Stimulated activated CD4-positive, alpha-beta T cell treated with anti-CD3 and anti-CD28 coated beads, Interleukin-2, amount 100 ng/mL, for 4 hours (primary cell): ENCODE measurements at regions not wholly inside any gene's neighbourhood (a gene's known extent, or its start where the extent isn't known, plus 50 kb on each side); places are given as distances from the start of the nearest gene placed in this dataset.

ENCODE experiments used
- DNase-seq: peaks from one replicate; pipeline ENCODE4 v3.0.0-alpha.2; 2020; ENCODE audit warnings: low read depth

GRCh38 chr3:95352471-95352870, 1289.6 kb downstream of the NSUN3 start:
- no peak for DNase-seq

GRCh38 chr3:95354489-95354888, 1291.6 kb downstream of the NSUN3 start:
- no peak for DNase-seq

GRCh38 chr3:95356764-95357501, 1294.1 kb downstream of the NSUN3 start:
- DNase-seq, result no peak

GRCh38 chr3:95387242-95388021, 1324.6 kb downstream of the NSUN3 start:
- no peak for DNase-seq

DNA sequence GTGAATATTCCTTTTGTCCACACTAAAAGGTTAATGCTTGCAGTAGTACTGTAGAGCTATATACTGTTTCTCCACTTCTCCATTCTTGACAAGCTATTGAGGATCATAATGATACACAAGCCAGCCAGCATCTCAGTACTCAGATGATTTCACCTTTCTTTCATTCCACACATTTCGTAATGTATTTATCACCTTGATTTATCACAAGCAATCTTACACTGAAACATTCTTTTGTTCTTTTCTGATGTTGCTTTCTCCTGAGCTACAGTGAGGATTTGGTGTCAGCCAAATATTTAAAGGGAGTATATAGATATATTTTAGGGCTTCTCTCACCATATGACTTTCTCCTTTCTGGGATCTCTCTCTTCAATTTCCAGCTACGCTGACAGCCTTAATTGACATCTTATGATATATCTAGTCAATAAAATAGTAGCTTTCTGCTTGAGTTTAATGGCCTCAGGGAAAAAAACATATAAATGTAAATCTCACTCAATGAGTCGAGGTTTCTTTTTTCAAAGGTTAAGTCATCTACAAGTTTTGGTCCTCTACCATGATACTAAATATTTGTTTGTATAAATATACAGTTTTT, 1327.0 kb downstream of the NSUN3 start:
- DNase-seq, result no peak

DNA sequence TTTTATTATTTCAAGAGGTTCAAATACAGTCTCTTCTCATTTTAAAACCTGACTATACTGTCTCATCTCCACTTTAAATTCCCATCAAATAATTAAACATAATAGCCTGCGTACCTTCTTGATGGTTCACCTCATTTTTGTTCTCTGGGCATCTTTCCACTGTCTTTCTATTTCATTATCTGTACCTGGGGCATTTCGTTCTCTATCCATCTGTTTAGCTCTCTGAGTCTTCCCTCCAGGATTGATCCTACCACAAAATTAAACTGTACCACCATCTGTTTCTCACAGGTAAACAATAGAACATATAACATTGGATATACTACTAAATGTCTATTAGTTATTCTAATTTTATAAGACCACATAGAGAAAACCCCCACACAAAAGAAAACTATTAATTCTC, 1331.4 kb downstream of the NSUN3 start:
- no peak for DNase-seq

DNA sequence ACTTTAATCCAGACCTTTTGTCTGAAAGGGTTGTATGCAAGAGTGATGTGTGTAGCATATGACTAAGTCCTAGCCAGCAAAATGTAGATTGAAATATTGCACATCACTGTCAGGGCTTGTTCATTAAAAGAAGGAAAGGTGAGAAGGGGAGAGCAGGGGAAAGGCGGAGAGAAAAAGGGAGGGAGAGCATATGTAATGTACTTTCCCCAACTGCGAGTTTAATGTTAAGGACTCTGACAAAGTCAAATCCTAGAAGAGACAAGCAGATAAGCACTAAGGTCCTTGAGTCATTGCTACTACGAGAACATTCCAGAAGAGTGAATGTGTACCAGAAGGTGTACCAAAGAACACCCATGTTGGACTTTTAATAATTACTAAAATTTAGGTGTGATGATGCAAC, 1336.7 kb downstream of the NSUN3 start:
- no peak for DNase-seq

DNA sequence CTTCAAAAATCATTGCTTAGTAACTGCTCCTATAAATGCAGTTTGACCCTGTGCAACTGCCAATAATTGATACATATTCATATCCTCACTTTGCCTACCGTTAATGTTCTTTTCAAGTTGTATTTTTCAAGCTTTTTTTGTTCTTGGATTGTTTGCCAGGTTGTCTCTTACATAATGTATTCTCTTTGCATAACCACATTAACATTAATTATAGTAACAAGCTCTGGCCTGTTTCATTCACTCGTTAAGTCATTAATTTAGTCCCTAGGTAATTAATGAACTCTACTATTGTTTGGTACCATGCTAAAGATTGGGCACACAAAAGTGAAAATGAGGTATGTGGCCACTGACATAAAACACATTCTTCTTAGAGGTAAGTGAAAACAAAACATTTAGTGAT, 1338.8 kb downstream of the NSUN3 start:
- DNase-seq, result no peak

DNA sequence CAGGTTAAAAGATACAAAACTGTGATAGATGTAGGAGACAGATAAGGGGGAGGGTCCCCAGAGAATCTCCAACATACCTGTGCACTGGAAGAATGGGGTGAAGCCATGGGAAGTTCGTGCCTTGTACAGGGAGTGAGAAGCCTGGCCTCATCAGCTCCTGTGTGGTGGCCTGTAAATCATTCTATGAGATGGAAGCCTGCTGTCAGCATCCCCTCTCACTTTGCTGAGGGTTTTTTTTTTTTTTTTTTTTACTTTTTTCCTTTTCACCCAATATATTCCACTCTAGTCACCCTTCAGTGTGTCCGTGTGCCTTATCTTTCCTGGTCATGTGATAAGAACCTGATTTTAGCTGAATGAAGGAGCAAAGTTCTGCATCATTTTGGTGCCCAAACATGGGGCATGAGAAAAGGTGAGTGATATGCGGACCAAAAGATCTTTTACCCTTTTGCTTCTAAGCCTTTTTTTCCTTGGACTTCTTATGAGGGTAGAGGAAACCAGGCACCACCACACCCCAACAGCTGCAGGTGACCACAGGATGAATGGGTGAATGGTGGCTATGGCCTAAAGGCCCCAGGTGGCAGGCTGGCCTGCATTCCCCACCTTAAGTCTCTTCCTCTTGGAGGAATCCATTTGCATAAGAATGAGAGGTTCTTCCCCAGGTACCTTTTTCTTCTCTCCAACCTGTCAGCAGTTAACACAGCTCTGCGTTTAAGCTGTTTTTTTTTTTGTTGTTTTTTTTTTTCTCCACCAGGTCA, 1345.0 kb downstream of the NSUN3 start:
- DNase-seq, result no peak

DNA sequence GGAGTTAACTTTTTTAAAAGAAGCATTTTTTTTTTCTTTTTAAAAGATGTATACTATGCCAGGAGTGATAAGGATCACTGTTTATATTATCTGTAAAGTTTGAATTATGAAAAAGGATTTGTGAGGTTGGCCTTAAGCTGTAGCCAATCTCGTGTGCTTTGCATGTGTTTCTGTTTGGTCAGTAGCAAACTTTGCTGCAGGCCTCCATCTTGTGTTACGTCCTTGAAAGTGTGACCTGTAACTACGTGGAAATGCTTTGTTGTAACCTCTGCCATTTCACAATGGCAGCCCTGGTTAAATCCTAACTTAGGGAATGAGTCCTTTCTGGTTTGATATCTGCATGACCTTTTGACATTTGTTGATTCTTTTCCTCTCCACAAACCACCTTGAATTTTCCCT, 1345.6 kb downstream of the NSUN3 start:
- no peak for DNase-seq

DNA sequence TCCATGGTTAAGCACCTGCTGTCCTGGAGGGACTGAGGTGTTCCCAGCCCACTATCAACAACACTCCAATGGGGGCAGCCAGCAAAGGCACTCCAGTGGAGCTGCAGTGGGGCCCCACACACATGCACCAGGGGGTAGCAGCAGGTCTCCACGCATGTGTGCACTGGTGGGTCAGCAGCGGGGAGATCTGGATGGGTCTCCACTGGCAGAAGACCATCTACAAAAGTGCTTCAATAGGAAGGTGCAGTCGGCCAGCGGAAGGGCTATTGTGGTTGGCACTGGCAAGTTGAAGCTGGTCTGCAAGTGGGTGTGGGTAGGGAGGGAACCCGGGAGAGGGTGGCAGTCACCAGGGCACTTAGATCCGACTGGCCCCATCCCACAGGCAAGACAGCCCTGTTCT, 1355.4 kb downstream of the NSUN3 start:
- DNase-seq, result no peak

DNA sequence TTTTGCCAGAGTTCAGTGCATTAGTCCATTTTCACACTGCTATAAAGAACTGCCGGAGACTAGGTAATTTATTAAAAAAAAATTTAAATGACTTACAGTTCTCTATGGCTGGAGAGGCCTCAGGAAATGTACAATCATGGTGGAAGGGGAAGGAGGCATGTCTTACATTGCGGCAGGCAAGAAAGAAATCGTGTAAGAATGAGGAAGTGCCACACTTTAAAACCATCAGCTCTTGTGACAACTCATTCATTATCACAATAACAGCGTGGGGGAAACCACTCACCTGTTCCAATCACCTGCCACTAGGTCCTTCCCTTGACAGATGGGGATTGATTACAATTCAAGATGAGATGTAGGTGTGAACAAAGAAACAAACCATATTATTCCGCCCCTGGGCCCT, 1361.4 kb downstream of the NSUN3 start:
- no peak for DNase-seq

- DNase-seq, result no peak
Observed at GRCh38 chr3:95434491-95434890, 1371.6 kb downstream of the NSUN3 start.

DNA sequence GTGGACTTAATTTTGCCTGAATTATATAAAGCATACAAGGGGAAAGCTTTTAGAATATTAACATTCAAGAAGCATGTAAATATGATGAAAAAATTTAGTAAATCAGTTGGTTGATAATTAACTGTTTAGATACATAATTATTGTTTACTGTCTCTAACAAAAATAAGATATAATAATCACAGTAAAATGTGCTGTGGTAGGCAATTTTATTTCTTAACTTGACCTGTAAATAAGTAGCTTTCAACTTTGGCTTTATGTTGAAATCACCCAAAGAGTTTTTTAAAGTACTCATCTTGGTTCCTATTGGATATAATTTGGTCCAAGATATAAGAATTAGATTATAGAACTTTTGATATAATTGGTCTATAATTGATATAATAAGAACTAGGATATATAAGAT, 1374.5 kb downstream of the NSUN3 start:
- DNase-seq, result no peak

DNA sequence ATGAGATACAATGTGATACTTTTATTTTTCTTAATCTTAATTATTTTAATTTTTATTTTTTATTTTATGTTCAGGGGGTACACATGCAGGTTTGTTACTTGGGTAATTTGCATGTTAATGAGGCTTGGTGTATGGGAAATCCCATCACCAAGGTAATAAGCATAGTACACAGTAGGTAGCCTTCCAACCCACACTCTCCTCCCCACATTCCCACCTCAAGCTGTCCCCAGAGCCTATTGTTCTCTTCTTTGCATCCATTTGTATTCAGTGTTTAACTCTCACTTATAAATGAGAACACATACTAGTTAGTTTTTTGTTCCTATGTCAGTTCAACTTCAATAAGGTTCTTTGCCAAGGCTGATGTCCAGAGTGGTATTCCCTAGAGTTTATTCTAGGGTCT, 1375.4 kb downstream of the NSUN3 start:
- DNase-seq, result no peak

DNA sequence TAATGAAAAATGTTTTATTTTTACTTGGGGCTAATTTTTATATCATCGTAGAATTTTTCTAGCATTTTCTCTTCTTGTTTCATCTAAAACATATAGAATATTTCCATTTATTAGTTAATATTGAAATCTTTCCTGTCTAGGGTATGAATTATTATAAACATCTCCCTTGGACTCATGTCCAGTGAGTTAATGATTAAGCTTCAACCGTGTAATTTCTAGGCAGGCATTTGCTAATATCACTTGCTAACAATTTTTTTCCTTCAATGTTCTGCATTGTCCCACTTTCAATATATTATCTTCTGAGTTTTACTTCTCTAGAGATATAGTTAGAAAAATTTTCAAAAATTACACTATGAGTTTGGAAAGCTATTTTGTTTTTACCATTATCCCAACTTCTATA, 1371.6 kb upstream of the EPHA6 start:
- no peak for DNase-seq

- no peak for DNase-seq
Observed at GRCh38 chr3:95449841-95450240, 1364.6 kb upstream of the EPHA6 start.

DNA sequence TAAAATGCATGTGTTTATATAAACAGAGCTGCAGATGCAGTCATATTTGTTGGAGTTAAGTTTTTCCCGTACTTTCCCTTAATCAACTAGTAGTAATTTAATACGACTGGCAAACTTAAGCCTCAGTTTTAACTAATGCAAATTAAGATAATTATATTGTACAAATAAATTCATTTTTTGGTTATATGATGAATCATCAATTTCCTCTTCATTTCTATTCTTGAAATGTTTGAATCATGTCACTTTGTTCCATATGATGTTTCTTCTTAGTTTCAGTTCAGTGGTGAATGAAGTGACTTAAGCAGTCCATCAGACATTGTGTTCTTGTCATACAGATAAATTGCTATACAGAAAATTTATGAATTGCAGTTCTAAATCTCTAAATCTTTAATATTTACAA, 1361.2 kb upstream of the EPHA6 start:
- no peak for DNase-seq

- DNase-seq, result no peak
Observed at GRCh38 chr3:95456835-95457234, 1357.6 kb upstream of the EPHA6 start.

DNA sequence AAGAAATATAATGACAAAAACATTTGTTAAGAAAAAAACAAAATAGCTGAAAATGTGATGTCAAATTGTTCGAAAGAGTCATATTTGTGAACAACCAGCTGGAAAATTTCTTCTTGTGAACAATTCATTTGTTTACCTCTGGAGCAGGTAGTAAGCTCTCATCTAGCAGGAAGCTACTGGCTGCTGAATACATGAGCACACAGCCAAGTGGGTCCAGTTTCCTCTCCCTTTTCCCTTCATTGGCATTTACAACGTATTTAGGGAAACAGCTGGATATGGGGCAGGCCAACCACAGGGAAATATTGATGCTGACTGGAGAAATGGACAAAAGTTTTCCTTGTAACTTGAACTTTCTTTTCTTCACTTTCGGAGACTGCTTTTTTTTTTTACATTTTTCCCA, 1354.7 kb upstream of the EPHA6 start:
- DNase-seq, result no peak

GRCh38 chr3:95460274-95460673, 1354.1 kb upstream of the EPHA6 start:
- DNase-seq, result no peak

DNA sequence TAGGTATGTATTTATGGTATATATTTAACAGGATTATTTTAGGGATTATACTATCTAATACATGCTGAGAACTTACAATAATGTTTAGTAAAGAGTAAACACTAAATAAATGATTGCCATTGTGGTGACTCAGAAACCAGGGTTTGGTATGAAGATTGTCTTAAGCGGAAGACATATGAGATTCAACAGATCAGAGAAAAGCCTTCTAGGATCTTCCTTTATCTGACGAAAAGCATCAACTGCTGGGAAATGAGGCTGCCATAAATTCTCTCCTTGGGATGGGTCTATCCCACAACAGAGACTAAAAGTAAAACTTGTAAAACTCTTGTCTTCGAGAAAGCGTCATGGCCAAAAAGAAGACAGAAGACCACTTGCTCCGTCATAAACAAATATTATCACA, 1352.2 kb upstream of the EPHA6 start:
- no peak for DNase-seq

DNA sequence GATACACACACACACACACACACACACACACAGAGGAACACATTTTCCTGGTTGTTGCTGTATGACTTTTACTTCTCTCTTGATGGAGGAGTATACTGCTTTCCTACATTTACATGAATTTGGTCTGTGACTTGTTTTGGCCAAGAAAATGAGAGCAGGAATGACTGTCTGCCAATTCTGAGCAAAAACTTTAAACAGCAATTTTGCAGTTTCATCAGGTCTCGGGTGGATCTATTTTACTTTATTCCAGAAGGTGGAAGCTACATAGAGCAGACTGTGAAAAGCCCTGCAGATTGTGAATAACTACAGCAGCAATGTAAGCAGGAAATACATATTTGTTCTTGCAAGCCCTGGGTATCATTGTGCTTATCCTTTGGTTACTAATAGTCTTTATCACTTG, 1350.0 kb upstream of the EPHA6 start:
- no peak for DNase-seq
